ENCODE measurements at regions not wholly inside any gene's neighbourhood (a gene's known extent, or its start where the extent isn't known, plus 50 kb on each side); places are given as distances from the start of the nearest gene placed in this dataset.

DNA sequence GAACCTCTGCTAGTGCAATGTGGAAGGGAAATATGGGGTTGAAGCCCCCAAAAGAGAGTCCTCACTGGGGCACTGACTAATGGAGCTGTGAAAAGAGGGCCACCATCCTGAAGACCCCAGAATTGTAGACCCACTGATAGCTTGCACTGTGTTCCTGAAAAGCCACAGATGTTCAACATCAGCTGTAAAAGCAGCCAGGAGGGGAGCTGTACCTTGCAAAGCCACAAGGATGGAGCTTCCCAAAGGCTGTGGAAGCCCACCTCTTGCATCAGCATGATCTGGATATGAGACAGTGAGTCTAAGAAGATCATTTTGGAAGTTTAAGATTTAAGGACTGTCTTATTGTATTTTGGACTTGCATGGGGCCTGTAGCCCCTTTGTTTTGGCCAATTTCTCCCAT lies 125.8 kb upstream of the TGFBR2 start:
- Histone ChIP-seq H2BK12ac (ENCODE audit: low read depth, low read length) (no peak overlapping the region), H3K4me3 (ENCODE audit: extremely low read depth in 1 of 4, insufficient read depth in 2 of 4, low read depth in 3 of 4, low read length in 4 of 4) (no peak overlapping the region), H2AFZ (ENCODE audit: low read length) (no peak overlapping the region), H3K27me3 (replicated peaks in 1 of 4; ENCODE audit: control insufficient read depth in 3 of 4, extremely low read depth in 1 of 4, insufficient read depth in 3 of 4, low read length in 3 of 4) (no peaks in the 10 kb centered on the region), H3K4me1 (replicated peaks in 1 of 4; ENCODE audit: control insufficient read depth in 3 of 4, insufficient read depth in 4 of 4, low read length in 3 of 4) (no peaks in the 10 kb centered on the region), H3K79me2 (ENCODE audit: control insufficient read depth in 1 of 2, insufficient read depth in 2 of 2, low read length in 2 of 2) (no peaks in the 10 kb centered on the region), H4K5ac (ENCODE audit: insufficient read length, low read depth, low read length) (no peak overlapping the region), H3K18ac (ENCODE audit: extremely low read depth, low read length) (no peak overlapping the region), H2BK20ac (ENCODE audit: low read length) (no peak overlapping the region), H3K36me3 (ENCODE audit: control insufficient read depth in 2 of 4, insufficient read depth in 4 of 4, low read length in 3 of 4) (no peaks in the 10 kb centered on the region), H3K9me3 (ENCODE audit: insufficient read depth in 2 of 2, low read depth in 1 of 2, low read length in 1 of 2) (peaks cover 0 to 5% of the 10 kb centered on the region in 2 experiments; a peak in 1 of 4 replicates), H4K8ac (ENCODE audit: extremely low read depth, insufficient read depth, low read length) (no peak overlapping the region), H3K14ac (ENCODE audit: insufficient read length) (no peak overlapping the region), H2BK120ac (replicated peaks; ENCODE audit: low read depth, low read length) (no peak overlapping the region), H2BK5ac (ENCODE audit: low read depth, low read length) (no peak overlapping the region), H2BK15ac (ENCODE audit: low read length) (no peak overlapping the region), H4K91ac (replicated peaks; ENCODE audit: insufficient read length, low read length) (no peak overlapping the region), H3K4ac (replicated peaks; ENCODE audit: insufficient read length, low read depth, low read length) (no peak overlapping the region), H2AK5ac (ENCODE audit: low read depth, low read length) (no peak overlapping the region), H3K23me2 (ENCODE audit: low read depth, low read length) (no peaks in the 10 kb centered on the region), H3K9ac (replicated peaks in 1 of 4; ENCODE audit: extremely low read depth in 1 of 4, low read depth in 3 of 4, low read length in 3 of 4) (no peak overlapping the region), H3K23ac (ENCODE audit: insufficient read length) (no peak overlapping the region), H3K56ac (replicated peaks; ENCODE audit: insufficient read length, low read depth, low read length) (no peak overlapping the region), H3K27ac (ENCODE audit: low read depth, low read length) (no peak overlapping the region), H3K4me2 (ENCODE audit: insufficient read depth in 1 of 2, low read depth in 2 of 2, low read length in 2 of 2) (no peak overlapping the region), H3K79me1 (ENCODE audit: low read depth, low read length) (no peaks in the 10 kb centered on the region), H4K20me1 (replicated peaks in 1 of 2; ENCODE audit: control insufficient read depth in 1 of 2, insufficient read depth in 2 of 2, low read length in 2 of 2) (no peaks in the 10 kb centered on the region)
- TF ChIP-seq EZH2 (IDR thresholded peaks at IDR 0.05; ENCODE audit: low read depth, low read length, severe bottlenecking) (no peak), EGR1 (IDR thresholded peaks at IDR 0.05; ENCODE audit: borderline replicate concordance, low read depth, low read length) (no peak), POLR2AphosphoS5 (IDR thresholded peaks at IDR 0.05; ENCODE audit: low read depth, low read length) (no peak), KDM5A (IDR thresholded peaks at IDR 0.05; ENCODE audit: low read length) (no peak), POLR2A (IDR thresholded peaks at IDR 0.05; ENCODE audit: control extremely low read depth in 1 of 2, low read depth in 2 of 2, low read length in 2 of 2) (no peak), MAFK (IDR thresholded peaks at IDR 0.05; ENCODE audit: low read depth, low read length) (no peak)
- no peak for FAIRE-seq
- ChIA-PET CTCF (ENCODE audit: partially characterized antibody) (no interaction called here), POLR2A (ENCODE audit: partially characterized antibody) (no interaction called here)
- DNase-seq (ENCODE audit: low read depth in 1 of 2, low spot score in 2 of 2): no peak
